ENCODE measurements at regions not wholly inside any gene's neighbourhood (a gene's known extent, or its start where the extent isn't known, plus 50 kb on each side); places are given as distances from the start of the nearest gene placed in this dataset.

DNA sequence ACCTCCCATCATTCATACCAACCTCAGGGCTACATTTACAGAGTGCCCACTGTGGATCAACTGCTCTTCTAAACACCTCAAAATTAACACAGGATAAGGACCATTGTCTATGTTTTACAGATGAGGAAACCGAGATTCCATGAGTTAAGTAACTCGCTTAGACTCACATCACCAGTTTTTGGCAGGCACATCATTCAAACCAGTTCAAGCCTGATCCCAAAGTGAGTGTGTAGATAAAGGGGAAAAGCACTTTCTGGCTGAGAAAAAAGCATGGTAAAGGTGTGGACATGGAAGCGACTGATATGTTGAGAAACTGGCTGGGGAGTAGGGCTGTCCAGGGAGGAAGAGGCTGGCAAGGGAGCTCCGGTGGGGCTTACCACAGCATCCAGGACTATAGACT lies 193.7 kb upstream of the RORA start:
- H3K27ac ChIP-seq = no peak overlapping the region
- TF ChIP-seq, protein P1, sequence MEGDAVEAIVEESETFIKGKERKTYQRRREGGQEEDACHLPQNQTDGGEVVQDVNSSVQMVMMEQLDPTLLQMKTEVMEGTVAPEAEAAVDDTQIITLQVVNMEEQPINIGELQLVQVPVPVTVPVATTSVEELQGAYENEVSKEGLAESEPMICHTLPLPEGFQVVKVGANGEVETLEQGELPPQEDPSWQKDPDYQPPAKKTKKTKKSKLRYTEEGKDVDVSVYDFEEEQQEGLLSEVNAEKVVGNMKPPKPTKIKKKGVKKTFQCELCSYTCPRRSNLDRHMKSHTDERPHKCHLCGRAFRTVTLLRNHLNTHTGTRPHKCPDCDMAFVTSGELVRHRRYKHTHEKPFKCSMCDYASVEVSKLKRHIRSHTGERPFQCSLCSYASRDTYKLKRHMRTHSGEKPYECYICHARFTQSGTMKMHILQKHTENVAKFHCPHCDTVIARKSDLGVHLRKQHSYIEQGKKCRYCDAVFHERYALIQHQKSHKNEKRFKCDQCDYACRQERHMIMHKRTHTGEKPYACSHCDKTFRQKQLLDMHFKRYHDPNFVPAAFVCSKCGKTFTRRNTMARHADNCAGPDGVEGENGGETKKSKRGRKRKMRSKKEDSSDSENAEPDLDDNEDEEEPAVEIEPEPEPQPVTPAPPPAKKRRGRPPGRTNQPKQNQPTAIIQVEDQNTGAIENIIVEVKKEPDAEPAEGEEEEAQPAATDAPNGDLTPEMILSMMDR (IDR thresholded peaks at IDR 0.05) = no peak
- H3K4me3 ChIP-seq = no peak overlapping the region
- no peaks in the 10 kb centered on the region for H3K9me3 ChIP-seq
- no peak overlapping the region for H3K9ac ChIP-seq (ENCODE audit: low read depth in 2 of 2, low read length in 2 of 2)
- DNase-seq = no peak
- H3K36me3 ChIP-seq = no peaks in the 10 kb centered on the region
- no peaks in the 10 kb centered on the region for H3K27me3 ChIP-seq
- intact Hi-C loops (cut with DNase I) = no loop called here
- no peaks in the 10 kb centered on the region for H3K4me1 ChIP-seq

DNA sequence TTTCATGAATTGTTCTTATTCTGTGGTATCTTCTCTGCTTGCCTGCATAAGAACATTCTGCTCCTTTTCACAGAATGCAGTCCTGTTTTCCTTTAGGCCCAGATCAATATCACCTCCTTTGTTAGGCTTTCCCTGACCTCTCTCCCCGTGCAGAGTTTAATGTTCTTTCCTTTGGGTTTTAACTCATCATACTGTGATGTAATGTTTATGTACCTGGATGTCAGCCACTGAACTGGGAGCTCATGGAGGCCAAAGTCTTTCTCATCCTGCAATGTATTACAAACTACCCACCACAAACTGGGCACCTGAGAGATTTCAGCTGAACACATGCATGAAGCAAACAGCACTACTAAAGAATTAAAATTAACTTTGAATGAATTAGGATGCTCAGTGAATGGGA lies 192.8 kb upstream of the RORA start:
- Histone ChIP-seq H3K36me3 (no peaks in the 10 kb centered on the region), H3K4me1 (no peaks in the 10 kb centered on the region), H3K9me3 (no peaks in the 10 kb centered on the region), H3K27ac (no peak overlapping the region), H3K4me3 (no peak overlapping the region), H3K27me3 (no peaks in the 10 kb centered on the region), H3K9ac (ENCODE audit: low read depth in 2 of 2, low read length in 2 of 2) (no peak overlapping the region)
- intact Hi-C loops (cut with DNase I) = no loop called here
- DNase-seq = no peak
- TF ChIP-seq, protein P1 (IDR thresholded peaks at IDR 0.05) = no peak

DNA sequence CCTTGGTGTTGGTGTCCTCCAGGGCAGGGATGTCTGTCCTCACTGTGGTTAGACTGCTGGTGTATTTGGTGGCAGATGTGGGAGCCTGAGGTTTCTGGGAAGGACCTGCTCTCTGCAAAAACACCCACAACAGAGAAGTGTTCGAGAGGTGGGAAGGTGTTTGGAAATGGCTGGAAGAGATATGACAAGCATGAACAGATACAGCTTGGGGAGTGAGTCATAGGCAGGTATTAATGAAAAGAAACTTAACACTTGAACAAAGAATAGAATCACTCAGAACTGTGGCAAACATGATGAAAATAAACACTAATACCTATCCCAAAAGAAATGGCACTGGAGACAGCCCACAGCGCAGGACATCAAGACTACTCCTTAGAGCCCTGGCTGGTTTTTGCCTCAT lies 192.4 kb upstream of the RORA start:
- TF ChIP-seq, protein P1 (IDR thresholded peaks at IDR 0.05) = no peak
- Histone ChIP-seq H3K9ac (ENCODE audit: low read depth in 2 of 2, low read length in 2 of 2) (no peak overlapping the region), H3K4me1 (no peaks in the 10 kb centered on the region), H3K36me3 (no peaks in the 10 kb centered on the region), H3K9me3 (no peaks in the 10 kb centered on the region), H3K27me3 (no peaks in the 10 kb centered on the region), H3K4me3 (no peak overlapping the region), H3K27ac (no peak overlapping the region)
- DNase-seq = no peak
- intact Hi-C loops (cut with DNase I) = no loop called here

DNA sequence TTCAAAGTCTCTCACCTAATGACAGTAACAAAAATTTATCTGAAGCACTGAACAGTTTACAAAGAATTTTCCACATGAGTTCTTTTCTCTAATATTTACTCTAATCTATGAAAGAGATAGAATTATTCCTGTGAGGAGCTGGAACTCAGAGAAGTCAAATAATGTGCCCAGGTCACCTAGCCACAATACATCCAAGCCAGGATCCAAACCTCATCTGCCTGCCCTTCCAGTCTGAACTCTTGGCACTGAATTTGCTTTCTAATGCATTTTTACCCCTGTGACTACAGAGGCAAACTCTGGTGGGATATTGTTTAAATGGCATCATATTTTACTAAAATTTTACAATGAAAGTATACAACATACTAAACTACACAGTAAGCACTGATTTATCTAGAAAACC lies 191.4 kb upstream of the RORA start:
- Histone ChIP-seq H3K4me3 (no peak overlapping the region), H3K27me3 (no peaks in the 10 kb centered on the region), H3K36me3 (no peaks in the 10 kb centered on the region), H3K4me1 (no peaks in the 10 kb centered on the region), H3K27ac (no peak overlapping the region), H3K9ac (ENCODE audit: low read depth in 2 of 2, low read length in 2 of 2) (no peak overlapping the region), H3K9me3 (no peaks in the 10 kb centered on the region)
- TF ChIP-seq, protein P1 (IDR thresholded peaks at IDR 0.05) = no peak
- DNase-seq = no peak
- intact Hi-C loops (cut with DNase I) = no loop called here

DNA sequence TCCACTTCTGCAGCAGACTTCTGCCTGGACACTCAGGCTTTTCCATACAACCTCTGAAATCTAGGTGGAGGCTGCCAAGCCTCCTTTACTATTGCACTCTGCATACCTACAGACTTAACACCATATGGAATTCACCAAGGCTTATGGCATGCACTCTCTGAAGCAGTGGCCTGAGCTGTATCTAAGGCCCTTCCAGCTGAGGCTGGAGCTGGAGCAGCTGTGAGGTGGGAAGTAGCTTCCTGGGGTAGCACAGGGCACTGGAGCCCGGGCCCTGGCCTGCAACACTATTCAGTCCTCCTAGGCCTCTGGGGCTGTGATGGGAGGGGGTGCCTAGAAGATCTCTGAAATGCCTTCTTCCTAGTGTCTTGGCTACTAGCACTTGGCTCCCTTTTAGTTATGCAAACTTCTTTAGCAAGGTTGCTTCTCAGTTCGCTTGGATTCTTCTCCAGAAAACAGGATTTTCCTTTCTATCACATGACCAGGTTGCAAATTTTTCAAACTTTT lies 186.6 kb upstream of the RORA start:
- Histone ChIP-seq H3K36me3 (no peaks in the 10 kb centered on the region), H3K4me3 (no peak overlapping the region), H3K9me3 (no peaks in the 10 kb centered on the region), H3K9ac (ENCODE audit: low read depth in 2 of 2, low read length in 2 of 2) (no peak overlapping the region), H3K27ac (no peak overlapping the region), H3K27me3 (no peaks in the 10 kb centered on the region), H3K4me1 (no peaks in the 10 kb centered on the region)
- TF ChIP-seq, protein P1 (IDR thresholded peaks at IDR 0.05) = no peak
- no peak for DNase-seq
- intact Hi-C loops (cut with DNase I) = no loop called here
